AG04449 (cell line): ENCODE measurements at regions not wholly inside any gene's neighbourhood (a gene's known extent, or its start where the extent isn't known, plus 50 kb on each side); places are given as distances from the start of the nearest gene placed in this dataset.

Source experiments
- CTCF ChIA-PET: fragments of 350-600 bp; formaldehyde crosslinking; extraction: SDS; loops from one replicate; lab custom pipeline; 2021; ENCODE audit warnings: antibody characterized with exemption; lab: Yijun Ruan, JAX
- POLR2A ChIA-PET: fragments of 400-600, 350-600 bp; formaldehyde crosslinking; extraction: SDS; loops from one replicate; lab custom pipeline; 2020; ENCODE audit warnings: antibody characterized with exemption, inconsistent platforms; lab: Yijun Ruan, JAX
- DNase-seq: peaks from one replicate; pipeline ENCODE4 v3.0.0-alpha.2; 2010; ENCODE audit warnings: low read depth, low spot score
- H3K4me3 ChIP-seq: 2 replicates; pipeline ENCODE4 v1.5.1; 2011; ENCODE audit warnings: low read depth, mild to moderate bottlenecking, control low read depth, low read length
- TF ChIP-seq, protein P1 (sequence below): IDR thresholded peaks from one replicate; pipeline ENCODE4 v1.5.1; 2011; ENCODE audit warnings: mild to moderate bottlenecking, moderate library complexity, low read length, control low read depth, inconsistent platforms; ENCODE audit not compliant: insufficient read depth; ENCODE audit errors: missing control alignments

DNA sequence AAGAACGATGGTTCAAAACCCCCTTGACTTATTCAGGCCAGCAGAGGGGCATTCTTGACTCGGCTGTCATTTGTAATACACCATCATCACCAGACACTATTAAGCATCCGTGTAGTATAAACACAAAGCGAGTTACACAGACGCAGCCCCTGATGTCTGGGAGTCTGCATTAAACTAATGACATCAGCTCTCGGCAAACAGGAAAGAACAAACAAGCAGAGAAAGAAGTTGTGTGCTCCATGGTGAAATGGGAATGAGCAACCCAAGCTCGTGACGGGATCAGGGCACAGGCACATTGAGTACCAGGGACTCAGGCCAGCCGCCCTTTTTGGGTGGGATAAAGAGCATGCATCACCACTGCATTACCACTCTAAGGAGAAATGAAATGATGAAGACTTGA lies 460.1 kb downstream of the MED13L start:
- CTCF ChIA-PET = no interaction called here
- TF ChIP-seq, protein P1, sequence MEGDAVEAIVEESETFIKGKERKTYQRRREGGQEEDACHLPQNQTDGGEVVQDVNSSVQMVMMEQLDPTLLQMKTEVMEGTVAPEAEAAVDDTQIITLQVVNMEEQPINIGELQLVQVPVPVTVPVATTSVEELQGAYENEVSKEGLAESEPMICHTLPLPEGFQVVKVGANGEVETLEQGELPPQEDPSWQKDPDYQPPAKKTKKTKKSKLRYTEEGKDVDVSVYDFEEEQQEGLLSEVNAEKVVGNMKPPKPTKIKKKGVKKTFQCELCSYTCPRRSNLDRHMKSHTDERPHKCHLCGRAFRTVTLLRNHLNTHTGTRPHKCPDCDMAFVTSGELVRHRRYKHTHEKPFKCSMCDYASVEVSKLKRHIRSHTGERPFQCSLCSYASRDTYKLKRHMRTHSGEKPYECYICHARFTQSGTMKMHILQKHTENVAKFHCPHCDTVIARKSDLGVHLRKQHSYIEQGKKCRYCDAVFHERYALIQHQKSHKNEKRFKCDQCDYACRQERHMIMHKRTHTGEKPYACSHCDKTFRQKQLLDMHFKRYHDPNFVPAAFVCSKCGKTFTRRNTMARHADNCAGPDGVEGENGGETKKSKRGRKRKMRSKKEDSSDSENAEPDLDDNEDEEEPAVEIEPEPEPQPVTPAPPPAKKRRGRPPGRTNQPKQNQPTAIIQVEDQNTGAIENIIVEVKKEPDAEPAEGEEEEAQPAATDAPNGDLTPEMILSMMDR = no peak
- POLR2A ChIA-PET = no interaction called here
- no peak for DNase-seq
- H3K4me3 ChIP-seq = no peak overlapping the region

DNA sequence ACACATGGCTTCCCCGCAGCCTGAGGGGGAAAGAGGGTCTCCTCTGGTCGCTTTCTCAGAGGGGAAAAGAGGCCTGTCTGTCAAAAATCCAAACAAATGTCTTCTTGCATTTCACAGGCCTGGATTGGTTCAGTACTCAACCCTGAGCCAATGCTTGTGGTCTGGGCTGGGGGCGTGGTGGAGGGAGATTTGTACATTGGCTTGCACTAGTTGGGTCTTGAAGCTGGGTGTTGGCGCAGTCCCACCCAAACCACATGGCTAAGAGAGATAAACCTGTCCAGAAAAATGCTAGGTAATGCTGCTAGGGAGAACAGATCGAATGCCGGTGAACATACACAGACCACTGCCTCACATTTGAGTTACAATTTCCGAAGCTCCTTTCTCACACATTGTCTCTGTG lies 461.6 kb downstream of the MED13L start:
- ChIA-PET CTCF (no interaction called here), POLR2A (no interaction called here)
- TF ChIP-seq, protein P1 = no peak
- no peak overlapping the region for H3K4me3 ChIP-seq
- DNase-seq = no peak

- H3K4me3 ChIP-seq = no peak overlapping the region
- POLR2A ChIA-PET = no interaction called here
- CTCF ChIA-PET = no interaction called here
- DNase-seq = no peak
- TF ChIP-seq, protein P1 = no peak
Measured at GRCh38 chr12:115813256-115813655, 464.2 kb downstream of the MED13L start.

GRCh38 chr12:115811929-115812328 lies 465.6 kb downstream of the MED13L start:
- TF ChIP-seq, protein P1 = no peak
- CTCF ChIA-PET = no interaction called here
- POLR2A ChIA-PET = no interaction called here
- no peak overlapping the region for H3K4me3 ChIP-seq
- no peak for DNase-seq

- CTCF ChIA-PET = no interaction called here
- H3K4me3 ChIP-seq = no peak overlapping the region
- TF ChIP-seq, protein P1 = no peak
- no peak for DNase-seq
- POLR2A ChIA-PET = no interaction called here
Measured at GRCh38 chr12:115811045-115811444, 466.4 kb downstream of the MED13L start.

DNA sequence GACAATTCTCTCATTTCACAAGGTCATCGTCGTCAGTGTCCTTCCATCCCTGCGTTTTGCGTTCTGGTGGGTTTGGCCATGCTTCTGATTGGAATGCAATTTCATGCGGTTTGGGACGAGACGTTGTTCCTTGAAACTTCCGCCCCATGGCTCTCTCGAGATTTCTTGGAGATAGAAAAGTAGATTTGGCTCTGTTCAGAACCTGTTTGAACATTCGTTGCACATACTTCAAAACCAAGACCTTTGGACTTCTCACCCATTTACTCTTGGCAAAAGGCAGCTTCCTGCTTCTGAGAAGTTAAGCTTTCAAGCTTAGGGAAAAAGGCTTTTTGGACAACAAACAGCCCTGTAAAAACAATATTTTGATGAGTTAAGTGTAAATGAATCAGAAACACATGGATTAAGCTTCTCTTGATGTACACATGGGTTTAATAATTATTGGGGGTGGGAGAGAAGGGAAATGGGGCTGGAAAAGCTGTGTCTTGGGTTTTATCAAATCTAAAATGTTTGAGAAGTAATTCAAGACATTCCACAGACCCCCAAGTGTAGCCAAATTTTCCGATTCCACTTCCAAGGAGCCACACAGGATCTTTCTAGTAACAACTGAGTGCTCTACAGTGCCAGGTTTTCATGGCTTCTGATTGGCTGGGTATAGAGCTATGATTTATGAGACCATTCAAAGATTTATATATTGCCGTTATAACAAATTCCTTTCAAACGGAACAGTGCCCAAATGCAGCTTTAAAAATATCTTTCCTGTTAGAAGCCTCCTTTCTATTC lies 467.2 kb downstream of the MED13L start:
- ChIA-PET POLR2A (no interaction called here), CTCF (no interaction called here)
- no peak overlapping the region for H3K4me3 ChIP-seq
- TF ChIP-seq, protein P1 = no peak
- DNase-seq = no peak
